Hypothalamus (tissue), 51 donors: ENCODE measurements at regions not wholly inside any gene's neighbourhood (a gene's known extent, or its start where the extent isn't known, plus 50 kb on each side); places are given as distances from the start of the nearest gene placed in this dataset.
"Not testable (repeated sequence)": the region's sequence is repeated elsewhere in the genome, so short reads cannot be mapped to it uniquely, and the experiment has no call there.

Source experiments
- DNase-seq, 51 donors: peaks; one replicate each; lab custom pipeline; 2025; lab: John Stamatoyannopoulos, UW

DNA sequence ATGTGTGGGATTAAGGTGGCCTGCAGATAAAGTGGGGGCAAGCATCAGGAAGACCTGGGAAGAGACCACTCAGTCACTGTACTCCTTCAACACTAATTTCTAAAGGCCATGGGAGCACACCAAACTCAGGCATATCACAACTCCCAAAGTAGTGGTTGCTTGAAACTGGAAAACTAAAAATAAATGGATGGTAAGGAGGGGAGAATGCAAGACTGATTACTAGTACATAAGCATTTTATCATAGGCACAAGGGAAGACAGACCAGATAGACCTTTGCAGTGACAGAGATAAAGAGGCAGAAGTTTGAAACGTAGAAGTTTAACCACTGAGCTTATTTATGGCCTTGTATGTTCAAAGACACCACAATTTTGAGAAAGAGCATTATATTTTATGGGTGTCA, 1098.1 kb upstream of the CELF4 start:
- DNase-seq: no peak

DNA sequence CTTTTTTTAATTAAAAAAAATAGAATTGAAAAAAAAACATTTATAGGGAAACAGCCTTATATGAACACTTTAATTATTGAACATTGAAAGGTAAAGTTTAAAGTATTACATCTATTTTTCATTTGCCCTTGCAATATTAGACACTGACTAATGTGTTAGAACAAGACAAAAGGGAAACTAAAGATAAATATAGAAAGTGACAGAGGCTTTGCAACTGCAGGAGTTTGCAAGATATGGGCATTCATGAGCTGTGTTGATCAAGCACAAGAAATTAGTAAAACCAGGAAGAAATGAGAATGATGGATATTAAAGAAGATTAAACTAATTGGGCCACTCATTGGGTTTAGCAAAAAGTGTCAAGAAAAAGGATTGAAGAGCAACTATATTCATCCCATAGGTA, 1097.7 kb upstream of the CELF4 start:
- no peak for DNase-seq

DNA sequence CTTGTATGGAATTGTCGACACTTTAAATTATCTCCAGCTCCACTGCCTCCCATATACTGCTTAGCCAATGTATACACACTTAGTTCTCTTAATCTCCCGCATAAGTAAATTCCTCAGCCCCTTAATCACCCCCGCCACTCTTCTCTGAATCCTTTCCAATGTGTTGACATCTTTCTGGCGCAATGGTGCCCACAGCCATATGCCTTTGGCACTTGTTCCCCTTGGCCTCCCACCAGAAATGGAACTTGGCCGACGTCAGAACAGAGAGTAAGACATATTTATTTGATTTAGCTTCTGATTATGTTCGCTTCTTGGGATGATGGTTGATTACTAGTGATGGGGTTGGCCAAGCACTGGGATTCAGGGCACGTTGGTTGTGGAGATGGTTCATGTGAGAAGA, 1089.3 kb upstream of the CELF4 start:
- no peak for DNase-seq

DNA sequence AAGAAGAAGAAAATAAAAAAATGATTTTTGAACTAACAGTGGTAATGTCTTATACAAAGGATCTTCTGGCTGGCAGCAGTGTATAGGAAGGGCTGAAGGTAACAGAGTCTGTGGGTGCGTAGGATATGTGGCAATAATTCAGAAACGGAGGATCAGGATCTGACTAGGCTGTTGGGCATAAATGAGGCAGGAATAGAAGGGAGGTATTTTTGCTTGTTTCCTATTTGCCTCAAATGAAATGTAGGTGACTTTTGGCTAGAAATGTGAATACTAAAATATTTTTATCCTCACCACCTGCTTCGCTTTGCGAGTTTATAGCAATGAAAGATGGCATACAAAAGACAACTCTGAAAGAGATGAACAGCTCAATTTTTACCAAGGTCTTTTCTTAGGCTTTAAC, 1086.1 kb upstream of the CELF4 start:
- no peak for DNase-seq

DNA sequence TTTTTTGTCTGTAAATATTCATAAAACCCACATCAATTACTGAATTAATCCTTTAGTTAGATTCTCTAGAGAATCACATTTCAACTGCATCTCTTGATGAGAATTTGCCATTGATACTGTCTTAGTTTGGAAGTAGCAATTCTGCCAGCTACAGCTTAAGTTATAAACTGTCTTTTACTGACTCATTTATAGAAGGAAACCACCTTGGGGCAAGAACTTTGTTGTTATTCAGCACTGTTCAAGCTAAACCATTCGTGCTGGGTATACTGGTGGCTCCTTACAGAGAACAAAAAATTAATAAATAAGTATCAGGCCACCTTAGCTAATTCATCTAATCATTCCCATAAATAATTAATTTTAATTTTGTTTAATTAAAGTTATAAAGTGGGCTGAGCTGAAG, 1082.6 kb upstream of the CELF4 start:
- no peak for DNase-seq

DNA sequence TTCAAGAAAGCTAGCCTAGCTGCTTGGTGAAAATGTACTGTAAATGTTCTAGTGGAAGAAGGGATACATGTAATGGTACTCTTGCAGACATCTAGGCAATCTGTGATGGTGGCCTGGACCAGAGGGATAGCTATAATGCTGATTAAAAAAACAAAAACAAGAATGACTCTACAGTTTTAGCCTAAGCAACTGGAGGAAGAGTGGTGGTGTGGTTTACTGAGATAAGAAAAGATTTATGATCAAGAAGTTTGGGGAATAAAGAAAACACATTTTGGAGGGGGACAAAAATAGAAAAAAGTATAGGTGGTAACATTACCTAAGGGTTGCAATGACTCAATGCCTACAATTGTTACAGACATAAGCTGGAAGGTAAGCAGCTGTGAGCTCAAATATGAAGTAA, 1080.7 kb upstream of the CELF4 start:
- DNase-seq: no peak

DNA sequence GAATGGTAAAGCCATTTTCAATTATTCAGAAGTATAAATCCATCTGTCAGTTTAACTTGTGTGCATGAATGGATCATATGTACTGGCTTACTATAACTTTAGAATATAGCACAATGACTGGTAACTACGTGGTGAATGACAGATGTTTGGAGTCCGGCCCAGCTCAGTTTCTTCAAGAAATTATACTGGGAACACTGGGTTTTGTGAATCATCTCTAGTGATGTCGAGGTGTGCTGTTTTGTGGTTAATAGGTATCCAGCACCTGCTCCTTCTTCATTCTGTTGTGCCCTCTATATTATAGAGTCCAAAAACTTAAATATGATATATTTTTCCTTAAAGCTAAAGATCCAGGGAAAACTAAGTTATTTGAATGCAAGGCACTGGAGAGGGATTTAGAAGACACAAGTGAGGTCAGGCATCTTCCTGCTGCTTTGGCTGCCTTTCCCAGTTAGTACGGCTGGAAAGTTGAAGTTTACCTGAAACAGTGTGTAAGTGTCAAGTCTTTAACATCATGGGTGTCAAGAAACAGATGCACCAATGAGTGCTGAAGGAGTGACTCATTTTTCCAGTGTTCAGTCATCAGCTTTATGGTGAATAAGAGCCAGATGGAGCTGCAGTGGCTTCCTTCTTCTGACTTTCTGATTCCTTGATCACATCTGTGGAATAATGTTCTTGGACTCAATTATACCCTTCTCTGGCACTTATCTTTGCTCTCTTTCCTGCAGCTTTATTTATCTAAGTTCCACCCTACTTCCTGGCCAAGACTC, 1079.5 kb upstream of the CELF4 start:
- DNase-seq: no peak

DNA sequence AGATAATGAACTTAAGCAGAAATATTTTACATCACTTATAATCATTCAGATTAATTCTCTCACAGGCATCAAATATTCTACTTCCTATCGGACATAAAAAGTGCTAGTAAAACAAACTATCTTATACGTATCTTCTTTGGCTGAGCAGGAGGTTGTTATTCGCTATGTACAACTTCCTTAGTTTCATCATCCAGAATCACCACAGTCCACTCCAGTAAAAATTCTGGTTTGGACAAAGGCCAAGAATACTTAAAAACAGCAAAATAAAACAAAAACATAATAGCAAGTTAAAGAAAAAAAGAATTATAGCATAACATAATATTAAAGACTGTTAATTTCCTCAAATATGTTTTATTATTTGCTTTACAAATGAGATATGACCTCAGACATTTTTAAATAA, 1077.1 kb upstream of the CELF4 start:
- no peak for DNase-seq

DNA sequence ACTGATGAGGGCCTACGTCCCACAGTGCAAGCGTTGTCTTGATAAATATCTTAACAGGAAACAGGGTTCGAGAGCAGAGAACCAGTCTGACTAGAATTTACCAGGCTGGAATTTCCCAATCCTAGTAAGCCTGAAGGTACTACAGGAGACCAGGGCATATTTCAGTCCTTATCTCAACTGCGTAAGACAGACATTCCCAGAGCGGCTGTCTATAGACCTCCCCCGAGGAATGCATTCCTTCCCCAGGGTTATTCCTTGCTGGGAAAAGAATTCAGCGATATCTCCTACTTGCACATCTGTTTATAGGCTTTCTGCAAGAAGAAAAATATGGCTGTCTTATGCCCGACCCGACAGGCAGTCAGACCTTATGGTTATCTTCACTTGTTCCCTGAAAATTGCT, 1074.1 kb upstream of the CELF4 start:
- not testable (repeated sequence) for DNase-seq

DNA sequence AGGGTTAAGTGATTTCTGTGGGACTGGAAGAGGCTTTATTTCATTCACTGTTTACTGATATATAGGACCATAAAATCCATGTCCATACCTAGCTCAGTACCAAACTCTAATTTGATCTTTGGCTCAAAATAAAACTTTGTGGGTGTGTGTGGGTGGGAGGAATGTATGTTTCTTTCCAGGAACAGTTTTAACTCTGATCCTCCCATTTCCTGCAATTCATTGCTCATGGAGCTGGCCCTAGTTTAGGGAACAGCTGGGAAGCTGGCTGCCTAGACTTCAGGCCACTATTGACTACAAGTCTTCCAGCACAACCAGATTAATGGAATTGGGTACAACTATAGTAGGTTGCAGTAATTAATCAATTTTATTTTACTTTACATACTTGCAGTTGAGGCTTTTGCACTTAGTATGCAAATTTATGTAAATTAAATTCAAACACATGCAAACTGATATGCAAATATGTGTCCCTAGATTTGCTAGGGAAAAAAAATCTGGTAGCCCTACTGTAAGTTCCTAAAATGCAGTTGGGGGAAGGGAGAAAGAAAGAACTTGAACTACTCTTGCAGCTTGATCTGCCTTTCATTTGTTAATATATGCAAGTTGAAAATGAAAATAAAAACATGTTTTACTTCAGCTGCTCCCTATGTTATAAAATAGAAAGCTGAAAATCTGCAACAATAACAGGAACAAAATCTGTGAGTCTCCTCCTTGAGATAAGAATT, 1070.3 kb upstream of the CELF4 start:
- DNase-seq: no peak

DNA sequence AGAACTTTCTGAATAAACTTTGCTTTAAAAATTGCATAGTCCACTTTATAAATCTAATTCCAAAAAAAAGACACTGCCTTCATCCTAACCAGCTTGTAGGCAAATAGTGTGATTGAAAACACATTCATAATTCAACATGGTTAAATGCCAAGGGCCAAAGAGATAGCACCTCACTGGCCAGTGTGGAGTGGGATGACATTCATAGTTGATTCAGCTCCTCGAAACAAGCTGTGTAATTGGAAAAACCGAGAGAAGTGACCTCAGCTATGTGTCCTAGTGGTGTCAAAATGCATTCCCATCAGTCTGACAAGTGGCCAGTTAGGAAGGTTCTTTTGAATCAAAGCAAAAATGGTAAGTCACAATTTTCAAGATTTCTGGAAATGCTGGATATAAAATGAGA, 1068.5 kb upstream of the CELF4 start:
- no peak for DNase-seq

DNA sequence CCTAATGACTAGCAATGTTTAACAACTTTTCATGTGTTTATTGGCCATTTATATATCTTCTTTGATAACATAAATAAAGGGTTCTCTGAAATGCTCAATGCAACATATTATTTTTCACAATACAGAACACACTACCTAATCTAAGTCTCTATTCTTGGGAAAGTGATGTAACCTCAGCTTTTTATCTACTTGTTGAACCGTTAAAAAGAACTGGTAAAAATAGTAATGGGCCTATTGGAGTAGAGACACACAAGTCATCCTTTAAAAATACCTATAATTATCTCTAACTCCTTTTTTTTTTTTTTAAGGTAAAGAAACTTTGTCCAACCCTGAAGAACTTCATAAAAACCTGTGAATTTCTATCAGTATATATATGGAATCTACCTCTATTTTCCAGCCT, 1067.7 kb upstream of the CELF4 start:
- DNase-seq: no peak

DNA sequence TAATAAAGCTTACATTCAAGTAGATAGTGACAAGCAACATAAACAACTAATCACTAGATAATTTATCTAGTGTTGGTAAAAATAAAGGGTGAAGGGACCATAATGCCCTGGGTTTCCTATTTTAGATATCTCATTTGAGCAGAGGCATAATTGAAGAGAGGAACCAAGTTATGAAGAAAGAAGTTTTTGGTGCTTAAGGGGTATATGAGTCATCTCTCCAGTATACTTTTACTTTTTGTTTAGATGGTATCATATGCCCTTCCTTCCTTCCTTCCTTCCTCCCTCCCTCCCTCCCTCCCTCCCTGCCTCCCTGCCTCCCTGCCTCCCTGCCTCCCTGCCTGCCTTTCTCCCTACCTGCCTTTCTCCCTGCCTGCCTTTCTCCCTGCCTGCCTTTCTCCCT, 1053.5 kb upstream of the CELF4 start:
- no peak for DNase-seq

DNA sequence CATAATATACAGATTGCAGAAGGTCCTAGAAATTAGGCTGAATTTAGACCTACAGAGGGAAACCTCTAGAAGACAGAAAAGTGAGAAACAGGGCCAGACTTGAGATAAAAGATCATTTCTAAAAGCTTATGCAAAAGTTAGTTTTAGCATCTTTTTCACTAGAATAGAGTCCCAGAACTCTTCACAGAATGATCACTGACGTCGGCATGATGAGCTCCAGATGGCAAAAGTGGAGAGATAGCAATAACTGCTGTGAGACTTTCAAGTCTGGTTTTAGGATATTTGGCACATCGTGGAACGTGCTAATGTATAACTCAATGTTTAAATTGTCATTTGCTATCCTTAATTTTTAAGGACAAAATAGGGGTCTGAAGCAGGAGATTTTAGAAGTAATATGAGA, 1050.7 kb upstream of the CELF4 start:
- no peak for DNase-seq

DNA sequence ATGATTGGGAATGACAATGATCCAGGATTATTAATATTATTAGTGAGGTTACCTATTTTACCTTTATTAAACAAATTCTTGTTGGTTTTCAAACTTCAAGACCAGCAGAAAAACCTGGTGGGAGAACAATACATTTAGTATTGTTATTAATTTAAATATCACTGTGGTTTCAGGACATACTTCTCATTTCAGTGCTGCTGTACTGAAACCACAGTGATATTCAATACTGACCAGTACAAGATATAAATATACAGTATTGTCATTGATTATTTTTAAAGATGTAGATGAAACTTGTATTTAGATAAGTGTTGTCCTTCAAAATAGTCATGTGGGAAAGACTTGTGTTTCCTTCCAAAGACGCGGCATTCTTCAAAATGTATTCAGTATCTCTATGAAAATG, 1047.3 kb upstream of the CELF4 start:
- DNase-seq: no peak

DNA sequence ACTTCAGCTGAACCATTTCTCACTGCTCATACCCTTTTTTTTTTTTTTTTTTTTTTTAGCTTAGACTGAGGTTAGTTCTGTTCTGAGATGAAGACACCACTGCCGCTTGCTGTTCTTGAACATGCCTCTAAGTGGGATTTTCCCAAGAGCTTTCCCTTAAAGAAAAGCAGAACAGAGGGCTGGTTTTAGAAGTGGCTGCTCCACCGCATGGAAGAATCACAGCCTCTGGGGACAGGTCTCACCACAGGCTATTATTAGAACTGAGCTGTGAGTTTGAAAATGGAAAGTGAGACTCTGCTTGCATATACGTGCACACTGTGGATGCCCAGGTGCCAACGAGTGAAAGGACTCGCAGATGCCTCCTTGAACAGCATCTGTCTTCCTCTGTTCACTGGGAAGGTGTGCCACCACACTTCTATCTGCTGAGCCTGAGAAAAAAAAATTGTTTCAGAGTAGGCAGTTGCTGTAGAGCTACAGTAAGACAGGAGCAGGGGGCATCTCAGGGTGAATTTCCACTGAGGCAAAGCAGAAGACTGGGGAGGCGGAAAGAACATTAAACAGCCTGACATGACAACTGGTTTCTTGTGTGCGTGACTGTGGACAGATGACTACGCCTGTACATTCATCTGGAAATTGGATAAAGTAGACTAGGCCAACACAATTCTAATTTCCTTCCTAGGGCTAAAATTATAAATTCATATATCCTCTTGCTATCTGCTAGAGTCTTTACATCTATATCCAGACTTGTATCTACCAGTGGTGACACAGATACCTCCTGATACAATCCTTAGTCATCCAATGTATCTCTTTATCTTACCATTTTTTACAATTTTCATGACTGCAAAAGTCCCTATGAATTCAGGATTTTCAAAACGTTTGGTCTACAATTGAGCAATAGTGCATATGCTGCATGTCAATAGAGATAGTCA, 1045.7 kb upstream of the CELF4 start:
- no peak for DNase-seq

DNA sequence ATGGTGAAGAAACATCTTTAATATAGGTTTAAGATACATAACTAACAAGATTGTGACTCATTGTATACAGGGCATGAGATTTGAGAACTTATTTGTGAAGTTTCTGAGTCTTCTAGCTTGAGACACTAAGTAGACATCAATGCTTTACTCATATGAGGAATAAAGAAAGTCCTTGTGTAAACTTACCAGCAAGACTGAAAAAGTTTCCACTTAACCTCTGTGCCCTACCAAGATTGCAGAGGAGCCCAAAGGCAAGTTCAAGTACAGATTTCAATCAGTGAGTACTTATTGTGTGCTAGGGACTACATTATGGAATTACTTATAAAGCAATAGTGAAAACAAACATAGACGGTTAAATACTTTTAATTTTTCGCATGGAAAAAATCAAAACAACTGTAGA, 1041.2 kb upstream of the CELF4 start:
- DNase-seq: no peak

DNA sequence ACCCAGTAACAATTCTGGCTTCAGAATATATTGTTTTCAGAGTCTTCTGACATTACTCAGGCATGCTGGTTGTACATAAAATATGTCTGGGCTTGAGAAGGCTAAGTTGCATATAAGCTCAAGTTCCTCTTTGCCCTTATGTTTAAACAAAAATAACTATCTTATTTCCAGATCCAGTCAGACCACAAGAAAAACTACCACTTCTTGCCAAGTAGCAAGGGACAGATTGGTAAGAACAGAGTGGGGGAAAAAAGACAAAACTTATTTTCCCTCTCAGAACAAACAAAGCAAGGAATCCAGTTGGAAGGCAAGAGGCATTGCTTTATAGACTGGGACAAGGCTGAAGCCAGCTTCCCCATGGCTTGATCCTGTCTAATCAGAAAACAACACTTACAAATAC, 1036.7 kb upstream of the CELF4 start:
- DNase-seq: no peak

DNA sequence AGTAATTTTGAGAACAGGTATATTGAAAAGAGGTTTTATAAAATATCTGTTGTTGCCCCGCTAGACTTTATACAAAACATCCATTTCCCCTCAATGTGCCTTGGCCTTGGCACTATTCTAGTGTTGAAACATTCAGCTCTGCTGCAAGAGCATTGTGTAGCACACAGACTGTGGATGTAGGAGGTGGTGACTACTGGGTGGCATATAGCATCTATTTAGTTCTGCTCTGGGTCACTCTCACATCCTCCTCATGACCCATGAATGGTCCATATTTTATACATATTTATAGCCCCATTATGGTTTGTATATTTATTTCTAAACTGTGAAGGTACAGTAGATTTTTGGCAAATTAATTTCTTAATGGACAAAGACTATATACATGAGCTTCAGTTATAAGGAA, 1022.0 kb upstream of the CELF4 start:
- DNase-seq: no peak

DNA sequence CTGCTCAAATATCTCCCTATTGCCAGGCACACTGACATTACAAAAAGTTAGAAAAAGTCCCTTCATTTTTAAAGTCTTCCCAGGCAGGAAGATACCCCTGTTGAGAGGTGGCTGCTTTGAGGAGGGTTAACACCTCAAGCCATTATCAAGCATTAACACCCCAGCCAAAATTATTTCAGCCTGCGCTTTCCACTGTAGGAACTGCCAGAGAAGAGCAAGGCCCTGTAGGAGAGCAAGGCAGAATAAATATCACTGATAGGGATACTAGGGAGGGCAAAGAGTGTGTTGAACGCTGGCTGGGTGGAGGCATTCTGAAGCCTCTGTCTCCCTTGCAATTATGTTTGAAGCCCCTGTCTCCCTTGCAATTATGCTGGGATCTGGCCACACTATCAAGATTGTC, 1020.7 kb upstream of the CELF4 start:
- no peak for DNase-seq

DNA sequence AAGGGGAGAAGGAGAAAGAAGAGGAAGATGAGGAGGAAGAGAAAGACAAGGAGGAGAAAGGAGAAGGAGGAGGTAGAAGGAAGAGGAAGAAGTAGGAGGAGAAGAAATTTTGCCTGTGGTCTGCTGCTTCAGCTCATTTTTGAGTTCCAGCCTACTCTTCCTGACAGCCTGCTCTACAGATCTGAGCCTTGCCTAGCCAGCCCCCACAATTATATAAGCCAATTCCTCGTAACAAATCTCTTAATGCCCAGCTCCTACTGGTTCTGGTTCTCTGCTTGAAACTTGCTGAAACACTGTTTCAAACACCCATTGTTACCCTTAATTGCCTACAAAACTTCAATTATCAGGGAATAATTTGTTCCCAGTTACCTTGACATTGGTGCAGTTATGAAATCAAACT, 1014.2 kb upstream of the CELF4 start:
- peak in 1 of 51 donors; percentile 52 for DNase-seq

DNA sequence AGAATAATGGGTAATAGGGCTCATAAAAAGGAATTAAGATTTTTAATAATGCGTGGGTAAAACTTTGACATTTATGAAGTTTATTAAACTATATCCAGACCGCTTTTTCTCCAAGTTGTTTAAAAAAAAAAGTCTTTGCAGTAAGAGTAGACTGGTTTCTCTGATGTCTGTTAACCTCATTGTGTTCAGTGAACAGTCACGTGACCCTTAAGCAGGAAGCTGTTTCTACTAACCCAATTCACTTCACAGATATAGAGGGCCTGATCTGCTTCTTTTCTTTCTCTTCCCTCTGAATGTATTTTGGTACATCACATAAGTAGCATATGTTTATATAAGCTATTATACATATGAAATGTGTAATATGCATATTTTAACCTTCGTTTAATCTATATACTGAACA, 1011.3 kb upstream of the CELF4 start:
- no peak for DNase-seq
